HG02678 (cell line): ENCODE measurements at regions not wholly inside any gene's neighbourhood (a gene's known extent, or its start where the extent isn't known, plus 50 kb on each side); places are given as distances from the start of the nearest gene placed in this dataset.

Experiments
- ATAC-seq: cut with Tn5 transposase; IDR thresholded peaks from one replicate; pipeline ENCODE4 v1.9.1; 2021; ENCODE audit warnings: mild to moderate bottlenecking, moderate library complexity; ENCODE audit not compliant: unreplicated experiment

- ATAC-seq, result no peak
These were observed 242.2 kb upstream of the PPP2R2D start for GRCh38 chr10:131658476-131659110.

- ATAC-seq, result no peak
These were observed 240.4 kb upstream of the PPP2R2D start for GRCh38 chr10:131660427-131660826.

DNA sequence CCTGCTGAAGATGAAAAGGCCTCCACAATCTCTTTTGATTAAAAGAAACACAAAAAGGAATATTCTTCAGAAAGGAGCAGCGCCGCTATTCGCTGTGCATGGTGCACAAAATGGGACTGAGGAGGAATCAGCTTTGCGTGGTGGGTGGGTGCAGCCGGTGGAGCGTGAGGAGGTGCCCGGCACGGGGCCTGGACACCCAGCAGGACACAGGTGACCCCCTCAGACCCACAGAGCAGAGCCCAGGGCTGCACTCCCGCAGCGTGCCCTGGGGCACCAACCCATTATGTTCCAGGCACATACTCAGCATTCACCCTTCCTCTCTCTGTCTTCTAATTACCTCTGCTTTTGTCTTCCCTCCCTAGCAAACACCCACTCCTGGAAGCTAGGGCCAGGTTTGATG, 238.0 kb upstream of the PPP2R2D start:
- ATAC-seq, result no peak

DNA sequence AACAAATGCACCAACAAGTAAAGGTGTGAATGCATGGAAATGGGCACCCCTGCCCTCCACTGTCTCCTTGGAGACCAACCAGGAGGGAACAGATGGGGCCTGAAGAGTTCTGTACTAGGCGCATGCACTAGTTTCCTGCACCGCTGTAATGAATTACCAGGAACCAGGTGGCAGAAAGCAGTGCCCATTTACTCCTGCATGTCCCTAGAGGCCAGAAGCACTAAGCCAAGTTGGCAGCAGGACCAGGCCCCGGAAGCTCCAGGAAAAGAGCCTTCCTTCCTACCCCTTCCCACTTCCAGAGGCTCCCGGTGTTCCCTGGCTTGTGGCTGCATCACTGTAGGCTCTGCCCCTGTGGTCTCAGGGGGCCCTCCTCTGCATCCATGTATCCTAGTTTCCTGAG, 237.5 kb upstream of the PPP2R2D start:
- no peak for ATAC-seq

GRCh38 chr10:131666091-131666490, 234.7 kb upstream of the PPP2R2D start:
- ATAC-seq, result no peak

GRCh38 chr10:131667047-131667446, 233.8 kb upstream of the PPP2R2D start:
- ATAC-seq, result no peak

DNA sequence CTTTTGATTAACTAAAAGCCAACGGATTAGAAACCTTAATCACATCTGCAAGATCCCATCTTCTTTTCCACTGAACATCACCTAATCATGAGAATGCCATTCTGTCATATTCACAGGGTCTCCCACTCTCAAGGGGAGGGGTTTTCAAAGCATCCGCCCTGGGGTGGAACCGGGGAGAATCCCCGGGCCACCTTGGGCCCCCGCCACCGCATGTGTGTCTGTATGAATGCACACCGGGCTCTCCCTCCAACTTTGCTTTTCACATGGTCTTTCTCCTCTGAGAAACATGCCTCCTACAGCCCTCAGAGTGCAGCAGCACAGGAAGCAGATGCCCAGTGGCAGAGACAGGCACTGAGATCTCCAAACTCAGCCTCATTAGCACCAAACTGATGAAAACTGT, 233.2 kb upstream of the PPP2R2D start:
- no peak for ATAC-seq

DNA sequence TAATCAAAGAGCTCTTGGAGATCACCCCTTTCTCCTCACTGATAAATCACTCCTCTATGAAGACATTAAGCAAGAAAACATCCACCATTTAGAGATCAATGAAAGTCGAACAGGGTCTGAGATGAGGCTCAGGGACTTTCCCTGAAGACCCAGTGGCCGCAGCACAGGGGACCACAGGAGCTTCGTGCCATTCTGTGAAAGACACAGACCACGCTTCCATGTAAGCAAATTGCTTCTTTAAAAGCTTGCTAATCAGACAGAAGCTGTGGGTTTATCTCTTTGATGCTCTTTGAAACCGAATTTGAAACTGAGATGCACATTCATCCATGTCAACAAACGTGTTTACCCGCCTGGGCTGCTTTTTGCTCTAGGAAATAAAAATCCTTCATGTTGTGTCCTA, 231.9 kb upstream of the PPP2R2D start:
- ATAC-seq, result no peak

DNA sequence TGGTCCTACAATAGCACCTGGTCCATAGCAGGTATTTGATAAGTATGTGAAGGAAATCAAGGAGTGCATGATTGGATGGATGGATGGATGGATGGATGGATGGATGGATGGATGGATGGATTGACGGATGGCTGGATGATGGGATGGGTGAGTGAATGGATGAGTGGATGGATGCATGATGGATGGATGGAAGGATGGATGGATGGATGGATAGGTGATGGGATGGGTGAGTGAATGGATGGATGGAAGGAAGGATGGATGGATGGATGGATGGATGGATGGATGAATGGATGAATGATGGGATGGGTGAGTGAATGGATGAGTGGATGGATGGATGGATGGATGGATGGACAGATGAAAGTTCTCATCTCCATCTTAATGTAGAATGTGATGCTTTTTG, 231.0 kb upstream of the PPP2R2D start:
- ATAC-seq, result no peak

- no peak for ATAC-seq
These were observed 230.5 kb upstream of the PPP2R2D start for GRCh38 chr10:131670341-131670740.

DNA sequence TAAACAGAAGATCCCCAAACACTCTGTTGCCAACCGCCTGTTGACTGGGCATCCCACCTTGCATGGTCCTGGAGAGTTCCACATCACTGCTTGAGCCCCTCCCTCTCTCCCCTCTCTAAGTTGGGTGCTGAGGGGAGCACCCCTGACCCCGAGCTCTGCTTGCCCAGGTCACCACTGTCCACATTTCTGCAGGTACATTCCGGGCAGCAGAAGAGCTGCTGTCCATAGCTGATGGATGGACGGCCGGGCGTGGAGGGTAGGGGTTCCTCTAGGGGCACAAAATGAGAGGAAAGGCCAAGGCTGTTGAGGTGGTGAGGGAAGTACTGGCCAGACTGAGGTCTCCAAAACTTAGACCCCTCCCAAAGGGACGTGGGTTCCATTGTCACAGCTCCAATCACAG, 227.4 kb upstream of the PPP2R2D start:
- ATAC-seq, result no peak

- no peak for ATAC-seq
These were observed 226.7 kb upstream of the PPP2R2D start for GRCh38 chr10:131674130-131674529.

DNA sequence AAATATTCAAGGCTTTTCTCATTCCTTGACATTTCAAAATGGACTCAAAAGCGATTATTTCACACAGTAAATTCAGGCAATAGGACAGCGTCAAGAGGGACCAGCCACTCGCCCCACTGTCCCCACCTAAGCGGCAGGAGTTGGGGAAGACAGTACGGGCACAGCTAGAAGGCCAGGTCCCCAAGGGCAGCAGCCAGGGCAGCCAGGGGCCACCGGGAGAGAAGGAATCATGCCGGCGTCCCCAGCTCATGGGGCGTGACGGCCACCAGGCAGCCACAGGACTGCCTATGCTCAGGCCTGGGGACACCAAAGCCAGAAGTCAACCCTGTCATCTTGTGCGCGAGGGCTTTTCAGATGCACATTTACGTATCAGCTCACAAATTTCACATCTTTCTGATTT, 225.7 kb upstream of the PPP2R2D start:
- no peak for ATAC-seq

DNA sequence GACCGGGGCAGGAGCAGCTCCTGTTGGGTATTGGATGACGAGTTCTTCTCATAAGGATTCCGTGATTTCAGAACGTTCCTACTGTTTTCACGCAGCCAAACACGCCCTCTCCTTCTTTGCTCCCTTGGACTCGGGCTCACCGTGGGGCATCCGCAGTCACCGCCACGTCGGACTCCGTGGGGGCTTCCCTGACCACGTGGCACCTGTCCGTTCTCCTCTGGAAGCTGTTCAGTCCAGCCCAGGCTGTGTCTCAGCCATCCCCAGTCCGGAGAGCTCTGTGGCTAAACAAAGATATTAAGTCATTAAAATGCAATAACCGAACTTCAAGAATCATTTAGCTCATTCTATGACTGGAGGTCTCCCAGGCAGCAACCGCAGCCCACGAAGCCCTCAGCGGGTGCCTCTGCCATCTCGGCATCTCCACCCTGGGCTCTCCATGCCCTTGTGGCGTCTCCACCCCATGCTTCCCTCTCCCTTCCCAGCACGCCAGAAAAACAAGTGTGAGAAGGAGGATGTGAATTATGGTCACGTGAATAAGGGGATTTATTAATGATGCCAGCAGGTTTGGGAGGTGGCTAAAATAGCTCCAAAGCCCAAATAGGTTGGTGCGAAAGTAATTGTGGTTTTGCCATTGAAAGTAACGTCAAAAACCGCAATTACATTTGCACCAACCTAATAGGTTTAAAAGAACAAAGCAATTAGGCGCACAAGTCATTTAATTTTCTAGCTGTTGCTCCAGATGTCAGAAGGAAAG, 224.6 kb upstream of the PPP2R2D start:
- ATAC-seq, result no peak

DNA sequence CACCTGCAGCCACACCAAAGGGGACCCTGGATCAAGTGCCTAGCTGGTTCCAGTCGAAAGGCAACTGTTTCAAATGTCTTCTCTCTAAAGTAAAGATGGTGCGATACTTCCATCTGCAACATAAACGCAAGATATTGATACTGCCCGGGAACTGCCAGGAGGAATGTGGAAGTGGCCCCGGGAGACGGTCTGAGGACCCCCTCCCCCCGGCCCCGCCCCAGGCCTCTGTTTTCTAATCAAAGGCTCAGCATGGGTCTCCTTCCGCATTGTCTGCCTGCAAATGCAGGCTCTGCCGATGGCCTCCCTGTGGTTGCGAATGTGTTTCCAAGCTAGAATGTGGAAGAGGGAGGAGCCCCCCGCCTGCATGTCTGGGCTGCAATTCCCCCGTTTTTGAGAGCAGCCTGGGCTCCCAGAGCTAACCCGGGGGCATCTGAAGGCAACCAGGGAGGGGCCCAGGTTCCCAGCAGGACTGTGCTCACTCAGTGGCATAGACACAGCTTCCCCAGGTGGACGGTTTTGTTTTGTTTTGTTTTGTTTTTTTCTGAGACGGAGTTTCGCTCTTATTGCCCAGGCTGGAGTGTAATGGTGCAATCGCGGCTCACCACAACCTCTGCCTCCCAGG, 223.9 kb upstream of the PPP2R2D start:
- ATAC-seq, result no peak

GRCh38 chr10:131677671-131678070, 223.1 kb upstream of the PPP2R2D start:
- ATAC-seq, result no peak

DNA sequence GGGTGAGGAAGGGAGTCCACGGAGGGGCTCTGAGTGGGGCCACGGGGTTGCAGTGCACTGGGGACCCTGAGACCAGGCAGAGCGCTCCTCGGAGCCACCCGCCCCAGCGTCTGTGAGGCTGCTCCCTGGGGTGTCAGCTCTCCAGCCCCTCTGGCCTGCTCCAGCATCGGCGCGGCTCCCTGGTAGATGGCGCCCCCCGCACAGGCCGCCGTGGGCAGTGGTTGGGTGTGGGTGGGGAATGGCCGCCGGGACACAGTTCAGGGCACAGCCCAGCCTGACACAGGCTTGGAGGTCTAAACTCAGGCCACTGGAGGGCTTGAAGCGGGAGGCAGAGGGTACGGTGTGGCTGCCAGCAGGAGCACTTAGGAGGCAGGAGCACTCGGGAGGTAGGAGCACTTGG, 222.6 kb upstream of the PPP2R2D start:
- ATAC-seq, result no peak

GRCh38 chr10:131678613-131679012, 222.2 kb upstream of the PPP2R2D start:
- no peak for ATAC-seq

DNA sequence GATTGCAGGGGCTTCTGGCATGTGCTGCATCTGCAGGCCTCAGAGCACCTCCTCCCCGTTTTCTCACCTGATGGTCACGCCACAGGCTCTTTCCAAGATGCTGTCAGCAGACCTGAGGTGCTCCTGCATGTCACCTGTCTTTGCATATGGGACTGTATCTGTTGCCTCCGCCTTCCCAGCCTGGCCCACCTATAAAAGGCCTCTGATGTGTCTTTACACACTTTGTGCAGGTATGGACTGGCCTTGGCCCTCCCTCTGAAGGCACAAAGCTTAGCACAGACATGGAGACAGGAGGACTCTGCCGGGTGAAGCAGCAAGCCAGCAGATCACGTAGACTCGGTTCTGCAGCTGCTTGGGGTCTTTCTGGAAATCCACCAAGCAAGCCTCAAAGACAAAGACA, 220.9 kb upstream of the PPP2R2D start:
- ATAC-seq, result no peak

DNA sequence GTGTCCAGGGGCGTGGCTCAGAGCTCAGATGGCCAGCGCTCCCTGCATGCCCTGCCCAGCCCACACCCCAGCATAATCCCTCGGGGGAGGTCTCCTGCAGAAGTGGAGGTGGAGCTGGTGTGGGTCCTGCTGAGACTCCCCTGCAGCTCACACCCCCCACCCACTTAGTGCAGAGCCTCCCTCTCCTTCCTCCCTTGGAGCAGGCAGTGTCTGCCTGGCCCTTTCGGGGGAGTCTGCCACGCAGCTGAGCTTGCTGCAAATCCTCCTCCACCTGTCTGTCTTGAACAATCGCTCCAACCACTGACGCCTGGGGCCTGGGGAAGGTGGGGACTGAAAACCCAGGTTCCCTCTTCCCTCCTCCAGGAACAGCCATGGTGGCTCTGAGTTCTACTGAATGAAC, 219.7 kb upstream of the PPP2R2D start:
- no peak for ATAC-seq

GRCh38 chr10:131681656-131682055, 219.2 kb upstream of the PPP2R2D start:
- ATAC-seq, result no peak

DNA sequence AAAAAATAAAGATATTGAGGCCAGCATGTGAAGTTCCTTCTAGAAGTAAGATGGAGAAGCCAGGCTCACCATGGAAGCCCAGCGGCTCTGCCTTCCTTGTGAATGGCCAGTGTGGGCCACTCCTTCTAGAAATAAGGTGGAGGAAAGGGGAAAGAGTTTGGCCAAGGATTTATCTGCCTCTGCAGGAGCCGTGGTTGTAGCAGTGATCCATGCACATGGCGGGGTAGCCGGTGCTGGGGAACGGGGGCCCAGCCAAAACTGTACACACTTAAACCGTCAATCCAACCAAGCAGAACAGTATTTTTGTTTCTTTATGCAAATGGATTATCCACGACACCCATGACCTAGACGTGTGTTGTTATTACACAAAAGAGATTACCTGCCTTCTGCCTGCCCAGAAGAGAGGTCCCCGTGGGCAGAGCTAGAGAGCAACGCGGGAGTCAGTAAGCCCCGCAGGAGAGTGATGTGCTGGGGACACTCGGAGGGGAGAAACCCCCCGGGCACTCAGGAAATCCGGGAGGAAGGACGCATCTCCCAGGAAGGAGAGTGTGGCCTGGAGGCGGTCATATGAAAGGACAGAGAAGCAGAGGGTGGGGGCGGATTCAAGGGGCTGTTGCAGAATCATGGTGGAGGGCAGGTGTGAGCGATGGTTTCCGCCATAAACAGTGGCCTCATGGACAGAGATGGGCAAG, 218.4 kb upstream of the PPP2R2D start:
- no peak for ATAC-seq
